ENCODE measurements at regions not wholly inside any gene's neighbourhood (a gene's known extent, or its start where the extent isn't known, plus 50 kb on each side); places are given as distances from the start of the nearest gene placed in this dataset.
"Not testable (repeated sequence)": the region's sequence is repeated elsewhere in the genome, so short reads cannot be mapped to it uniquely, and the experiment has no call there.

GRCh38 chrX:111581086-111581485 lies 69.6 kb downstream of the SERTM2 start:
- Mint-ChIP-seq H3K27me3 (peaks cover 0 to 7% of the 10 kb centered on the region in 2 donors), H3K27ac (no peak overlapping the region), H3K4me1 (no peaks in the 10 kb centered on the region), H3K36me3 (no peaks in the 10 kb centered on the region), H3K9me3 (no peaks in the 10 kb centered on the region), H3K4me3 (no peak overlapping the region)
- CTCF ChIA-PET, result no interaction called here
- Histone ChIP-seq H3K4me1 (ENCODE audit: insufficient read depth, low read length) (no peaks in the 10 kb centered on the region), H3K36me3 (ENCODE audit: insufficient read depth, low read length) (no peaks in the 10 kb centered on the region), H3K27ac (ENCODE audit: low read depth, low read length) (no peak overlapping the region), H3K27me3 (ENCODE audit: insufficient read depth, low read length, poor library complexity, severe bottlenecking) (no peaks in the 10 kb centered on the region), H3K9me3 (ENCODE audit: low read length) (no peaks in the 10 kb centered on the region), H3K4me3 (ENCODE audit: low read length) (no peak overlapping the region)
- POLR2A ChIA-PET, result no interaction called here
- DNase-seq, result no peak

DNA sequence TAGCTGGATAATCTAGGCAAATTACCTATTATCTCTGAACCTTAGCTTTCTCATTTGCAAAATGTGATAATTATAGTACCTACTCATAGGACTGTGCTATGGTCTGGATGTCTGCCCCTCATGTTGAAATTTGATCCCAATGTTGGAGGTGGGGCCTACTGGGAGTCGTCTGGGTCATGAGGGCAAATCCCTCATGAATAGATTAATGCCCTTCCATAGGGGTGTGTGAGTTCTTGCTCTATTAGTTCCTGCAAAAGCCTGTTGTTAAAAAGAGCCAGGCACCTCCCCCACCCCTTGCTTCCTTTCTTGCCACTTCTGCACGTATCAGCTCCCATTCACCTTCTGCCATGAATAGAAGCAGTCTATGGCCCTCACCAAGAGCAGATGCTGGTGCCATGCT lies 73.9 kb downstream of the SERTM2 start:
- no peak overlapping the region for H3K27ac Mint-ChIP-seq
- CTCF ChIA-PET, result no interaction called here
- no peak overlapping the region for H3K4me3 ChIP-seq (ENCODE audit: low read length)
- no peaks in the 10 kb centered on the region for H3K36me3 ChIP-seq (ENCODE audit: insufficient read depth, low read length)
- no peaks in the 10 kb centered on the region for H3K4me1 ChIP-seq (ENCODE audit: insufficient read depth, low read length)
- POLR2A ChIA-PET, result no interaction called here
- no peaks in the 10 kb centered on the region for H3K9me3 Mint-ChIP-seq
- no peak for DNase-seq
- peaks cover 0 to 7% of the 10 kb centered on the region in 2 donors for H3K27me3 Mint-ChIP-seq
- no peaks in the 10 kb centered on the region for H3K27me3 ChIP-seq (ENCODE audit: insufficient read depth, low read length, poor library complexity, severe bottlenecking)
- H3K4me1 Mint-ChIP-seq, result no peaks in the 10 kb centered on the region
- H3K27ac ChIP-seq (ENCODE audit: low read depth, low read length), result no peak overlapping the region
- H3K4me3 Mint-ChIP-seq, result no peak overlapping the region
- no peaks in the 10 kb centered on the region for H3K9me3 ChIP-seq (ENCODE audit: low read length)
- no peaks in the 10 kb centered on the region for H3K36me3 Mint-ChIP-seq

DNA sequence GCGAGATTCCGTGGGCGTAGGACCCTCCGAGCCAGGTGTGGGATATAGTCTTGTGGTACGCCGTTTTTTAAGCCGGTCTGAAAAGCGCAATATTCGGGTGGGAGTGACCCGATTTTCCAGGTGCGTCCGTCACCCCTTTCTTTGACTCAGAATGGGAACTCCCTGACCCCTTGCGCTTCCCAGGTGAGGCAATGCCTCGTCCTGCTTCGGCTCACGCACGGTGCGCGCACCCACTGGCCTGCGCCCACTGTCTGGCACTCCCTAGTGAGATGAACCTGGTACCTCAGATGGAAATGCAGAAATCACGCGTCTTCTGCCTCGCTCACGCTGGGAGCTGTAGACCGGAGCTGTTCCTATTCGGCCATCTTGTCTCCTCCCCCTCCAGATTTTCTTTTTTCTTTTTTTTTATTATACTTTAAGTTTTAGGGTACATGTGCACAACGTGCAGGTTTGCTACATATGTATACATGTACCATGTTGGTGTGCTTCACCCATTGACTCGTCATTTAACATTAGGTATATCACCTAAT lies 83.0 kb downstream of the SERTM2 start:
- H3K27me3 Mint-ChIP-seq; H3K36me3 ChIP-seq (ENCODE audit: insufficient read depth, low read length); H3K27me3 ChIP-seq (ENCODE audit: insufficient read depth, low read length, poor library complexity, severe bottlenecking); H3K4me3 ChIP-seq (ENCODE audit: low read length); H3K4me3 Mint-ChIP-seq; H3K27ac Mint-ChIP-seq; H3K27ac ChIP-seq (ENCODE audit: low read depth, low read length); CTCF ChIA-PET; H3K9me3 ChIP-seq (ENCODE audit: low read length); DNase-seq; H3K36me3 Mint-ChIP-seq; H3K4me1 ChIP-seq (ENCODE audit: insufficient read depth, low read length); POLR2A ChIA-PET; H3K4me1 Mint-ChIP-seq; H3K9me3 Mint-ChIP-seq: not testable (repeated sequence)

DNA sequence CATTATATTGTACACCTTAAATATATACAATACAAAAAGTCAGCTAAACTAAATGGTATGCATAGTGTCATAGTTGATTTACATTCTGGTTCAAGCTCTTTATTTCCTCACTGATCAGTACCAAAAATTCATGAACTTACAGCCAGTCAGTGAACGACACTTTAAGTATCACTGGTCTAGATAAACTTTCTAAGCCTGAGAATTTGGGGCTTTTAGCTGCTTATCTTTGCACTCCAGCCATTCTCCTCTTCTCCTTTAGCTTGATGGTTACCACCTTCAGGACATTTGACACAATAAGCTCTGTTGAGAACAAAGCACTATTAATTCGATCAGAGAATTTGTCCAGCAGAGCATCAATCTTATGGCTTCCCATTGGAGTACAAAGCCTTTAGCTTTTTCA lies 83.0 kb upstream of the ALG13 start:
- H3K9me3 ChIP-seq (ENCODE audit: low read length), result no peaks in the 10 kb centered on the region
- no peak overlapping the region for H3K4me3 ChIP-seq (ENCODE audit: low read length)
- H3K27me3 Mint-ChIP-seq, result peaks cover 4 to 5% of the 10 kb centered on the region in 2 donors
- ChIA-PET POLR2A (no interaction called here), CTCF (no interaction called here)
- no peaks in the 10 kb centered on the region for H3K27me3 ChIP-seq (ENCODE audit: insufficient read depth, low read length, poor library complexity, severe bottlenecking)
- H3K4me1 ChIP-seq (ENCODE audit: insufficient read depth, low read length), result no peaks in the 10 kb centered on the region
- H3K4me3 Mint-ChIP-seq, result no peak overlapping the region
- DNase-seq, result no peak
- no peak overlapping the region for H3K27ac ChIP-seq (ENCODE audit: low read depth, low read length)
- H3K36me3 Mint-ChIP-seq, result no peaks in the 10 kb centered on the region
- H3K9me3 Mint-ChIP-seq, result peaks cover 0 to 2% (median 0%) of the 10 kb centered on the region in 5 donors
- no peaks in the 10 kb centered on the region for H3K36me3 ChIP-seq (ENCODE audit: insufficient read depth, low read length)
- no peak overlapping the region for H3K27ac Mint-ChIP-seq
- no peaks in the 10 kb centered on the region for H3K4me1 Mint-ChIP-seq

DNA sequence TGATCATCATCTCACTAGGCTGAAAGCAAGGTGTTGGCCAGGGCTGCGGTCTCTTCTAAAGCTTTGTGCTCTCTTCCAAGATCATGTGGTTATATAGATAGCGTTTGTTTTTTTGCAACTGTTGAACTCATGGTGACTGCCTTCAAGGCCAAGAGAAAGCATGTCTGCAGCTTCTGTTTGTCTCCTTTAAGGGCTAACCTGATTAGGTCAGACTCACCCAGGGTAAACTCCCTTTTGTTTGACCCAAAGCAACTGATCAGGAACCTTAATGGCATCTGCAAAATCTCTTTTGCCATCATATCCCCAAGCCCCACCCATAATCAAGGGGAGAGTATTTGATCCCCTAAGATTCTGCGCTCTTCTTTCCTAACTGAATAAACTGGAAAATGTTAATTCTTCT lies 72.2 kb upstream of the ALG13 start:
- Mint-ChIP-seq H3K27ac (no peak overlapping the region), H3K4me3 (no peak overlapping the region), H3K36me3 (no peaks in the 10 kb centered on the region), H3K4me1 (no peaks in the 10 kb centered on the region), H3K27me3 (peaks cover 5 to 11% of the 10 kb centered on the region in 2 donors), H3K9me3 (no peaks in the 10 kb centered on the region)
- no peaks in the 10 kb centered on the region for H3K36me3 ChIP-seq (ENCODE audit: insufficient read depth, low read length)
- H3K27me3 ChIP-seq (ENCODE audit: insufficient read depth, low read length, poor library complexity, severe bottlenecking), result no peaks in the 10 kb centered on the region
- CTCF ChIA-PET, result no interaction called here
- POLR2A ChIA-PET, result no interaction called here
- no peak overlapping the region for H3K27ac ChIP-seq (ENCODE audit: low read depth, low read length)
- no peaks in the 10 kb centered on the region for H3K4me1 ChIP-seq (ENCODE audit: insufficient read depth, low read length)
- no peak overlapping the region for H3K4me3 ChIP-seq (ENCODE audit: low read length)
- no peak for DNase-seq
- H3K9me3 ChIP-seq (ENCODE audit: low read length), result no peaks in the 10 kb centered on the region

- no peak overlapping the region for H3K27ac ChIP-seq (ENCODE audit: low read depth, low read length)
- H3K9me3 ChIP-seq (ENCODE audit: low read length), result no peaks in the 10 kb centered on the region
- H3K9me3 Mint-ChIP-seq, result no peaks in the 10 kb centered on the region
- POLR2A ChIA-PET, result no interaction called here
- no peaks in the 10 kb centered on the region for H3K36me3 ChIP-seq (ENCODE audit: insufficient read depth, low read length)
- H3K4me1 Mint-ChIP-seq, result no peaks in the 10 kb centered on the region
- DNase-seq, result no peak
- H3K27ac Mint-ChIP-seq, result no peak overlapping the region
- no peaks in the 10 kb centered on the region for H3K4me1 ChIP-seq (ENCODE audit: insufficient read depth, low read length)
- CTCF ChIA-PET, result no interaction called here
- no peak overlapping the region for H3K4me3 ChIP-seq (ENCODE audit: low read length)
- no peak overlapping the region for H3K4me3 Mint-ChIP-seq
- peaks cover 3 to 11% of the 10 kb centered on the region in 2 donors for H3K27me3 Mint-ChIP-seq
- H3K36me3 Mint-ChIP-seq, result no peaks in the 10 kb centered on the region
- H3K27me3 ChIP-seq (ENCODE audit: insufficient read depth, low read length, poor library complexity, severe bottlenecking), result no peaks in the 10 kb centered on the region
Observed at GRCh38 chrX:111609206-111609605, 71.8 kb upstream of the ALG13 start.

- no peaks in the 10 kb centered on the region for H3K27me3 ChIP-seq (ENCODE audit: insufficient read depth, low read length, poor library complexity, severe bottlenecking)
- peaks cover 0 to 4% of the 10 kb centered on the region in 2 donors for H3K27me3 Mint-ChIP-seq
- ChIA-PET CTCF (no interaction called here), POLR2A (no interaction called here)
- H3K4me1 Mint-ChIP-seq, result no peaks in the 10 kb centered on the region
- no peaks in the 10 kb centered on the region for H3K36me3 Mint-ChIP-seq
- H3K9me3 ChIP-seq (ENCODE audit: low read length), result no peaks in the 10 kb centered on the region
- no peak overlapping the region for H3K27ac ChIP-seq (ENCODE audit: low read depth, low read length)
- no peaks in the 10 kb centered on the region for H3K4me1 ChIP-seq (ENCODE audit: insufficient read depth, low read length)
- DNase-seq, result no peak
- H3K36me3 ChIP-seq (ENCODE audit: insufficient read depth, low read length), result no peaks in the 10 kb centered on the region
- no peak overlapping the region for H3K4me3 ChIP-seq (ENCODE audit: low read length)
- no peaks in the 10 kb centered on the region for H3K9me3 Mint-ChIP-seq
- no peak overlapping the region for H3K27ac Mint-ChIP-seq
- H3K4me3 Mint-ChIP-seq, result no peak overlapping the region
Observed at GRCh38 chrX:111615227-111615626, 65.7 kb upstream of the ALG13 start.

GRCh38 chrX:111616786-111617185 lies 64.2 kb upstream of the ALG13 start:
- ChIA-PET CTCF (no interaction called here), POLR2A (no interaction called here)
- no peaks in the 10 kb centered on the region for H3K4me1 Mint-ChIP-seq
- no peak for DNase-seq
- Histone ChIP-seq H3K36me3 (ENCODE audit: insufficient read depth, low read length) (no peaks in the 10 kb centered on the region), H3K27ac (ENCODE audit: low read depth, low read length) (no peak overlapping the region), H3K27me3 (ENCODE audit: insufficient read depth, low read length, poor library complexity, severe bottlenecking) (no peaks in the 10 kb centered on the region), H3K9me3 (ENCODE audit: low read length) (no peaks in the 10 kb centered on the region), H3K4me1 (ENCODE audit: insufficient read depth, low read length) (no peaks in the 10 kb centered on the region), H3K4me3 (ENCODE audit: low read length) (no peak overlapping the region)
- peaks cover 0 to 6% of the 10 kb centered on the region in 2 donors for H3K27me3 Mint-ChIP-seq
- no peaks in the 10 kb centered on the region for H3K36me3 Mint-ChIP-seq
- no peak overlapping the region for H3K4me3 Mint-ChIP-seq
- H3K27ac Mint-ChIP-seq, result no peak overlapping the region
- no peaks in the 10 kb centered on the region for H3K9me3 Mint-ChIP-seq

GRCh38 chrX:111620084-111620483 lies 60.9 kb upstream of the ALG13 start:
- H3K27ac Mint-ChIP-seq; H3K27me3 ChIP-seq (ENCODE audit: insufficient read depth, low read length, poor library complexity, severe bottlenecking); POLR2A ChIA-PET; H3K36me3 Mint-ChIP-seq; H3K9me3 Mint-ChIP-seq; DNase-seq; H3K4me3 ChIP-seq (ENCODE audit: low read length); H3K36me3 ChIP-seq (ENCODE audit: insufficient read depth, low read length); H3K27ac ChIP-seq (ENCODE audit: low read depth, low read length); H3K4me1 Mint-ChIP-seq; H3K4me1 ChIP-seq (ENCODE audit: insufficient read depth, low read length); H3K27me3 Mint-ChIP-seq; H3K4me3 Mint-ChIP-seq; CTCF ChIA-PET; H3K9me3 ChIP-seq (ENCODE audit: low read length): not testable (repeated sequence)

Data from CD8-positive, alpha-beta memory T cell (primary cell).